ENCODE measurements at regions not wholly inside any gene's neighbourhood (a gene's known extent, or its start where the extent isn't known, plus 50 kb on each side); places are given as distances from the start of the nearest gene placed in this dataset.
"Not testable (repeated sequence)": the region's sequence is repeated elsewhere in the genome, so short reads cannot be mapped to it uniquely, and the experiment has no call there.

GRCh38 chr1:238439511-238439910, 548.8 kb upstream of the ZP4 start:
- no peaks in the 10 kb centered on the region for H3K27me3 Mint-ChIP-seq
- peaks cover 13% of the 10 kb centered on the region for H3K9me3 Mint-ChIP-seq
- H3K4me1 Mint-ChIP-seq = no peaks in the 10 kb centered on the region
- no peak overlapping the region for H3K27ac Mint-ChIP-seq
- no peaks in the 10 kb centered on the region for H3K36me3 Mint-ChIP-seq (ENCODE audit: low read depth)
- H3K4me3 Mint-ChIP-seq = no peak overlapping the region
- no peak for ATAC-seq (replicated peaks)

GRCh38 chr1:238438311-238439270, 547.9 kb upstream of the ZP4 start:
- no peaks in the 10 kb centered on the region for H3K4me1 Mint-ChIP-seq
- H3K4me3 Mint-ChIP-seq = no peak overlapping the region
- no peak for ATAC-seq (replicated peaks)
- no peaks in the 10 kb centered on the region for H3K36me3 Mint-ChIP-seq (ENCODE audit: low read depth)
- no peak overlapping the region for H3K27ac Mint-ChIP-seq
- H3K27me3 Mint-ChIP-seq = no peaks in the 10 kb centered on the region
- peaks cover 16% of the 10 kb centered on the region for H3K9me3 Mint-ChIP-seq

GRCh38 chr1:238429703-238430102, 539.0 kb upstream of the ZP4 start:
- not testable (repeated sequence) for H3K4me1 Mint-ChIP-seq; ATAC-seq (replicated peaks); H3K27me3 Mint-ChIP-seq; H3K4me3 Mint-ChIP-seq; H3K27ac Mint-ChIP-seq; H3K36me3 Mint-ChIP-seq (ENCODE audit: low read depth)
- peaks cover 21% of the 10 kb centered on the region for H3K9me3 Mint-ChIP-seq

DNA sequence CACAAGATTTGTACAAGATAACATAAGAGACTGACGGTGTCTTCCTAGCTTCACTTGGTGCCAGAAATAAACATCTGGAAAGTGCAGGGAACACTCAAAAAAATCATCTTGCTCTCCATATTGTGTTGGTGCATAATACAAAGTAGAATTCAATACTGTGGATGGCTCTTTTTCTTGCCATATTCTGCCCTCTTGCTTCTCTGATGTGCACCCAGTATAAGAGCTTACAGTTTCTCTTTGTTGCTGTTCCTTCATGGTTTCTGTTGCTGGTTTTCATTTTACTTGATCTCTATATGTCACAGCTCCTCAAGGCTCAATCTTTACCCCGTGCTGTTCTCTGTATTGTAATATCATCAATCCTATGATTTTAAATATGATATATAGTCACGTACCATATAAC, 528.5 kb upstream of the ZP4 start:
- no peak overlapping the region for H3K4me3 Mint-ChIP-seq
- H3K36me3 Mint-ChIP-seq (ENCODE audit: low read depth) = no peaks in the 10 kb centered on the region
- peaks cover 7% of the 10 kb centered on the region for H3K9me3 Mint-ChIP-seq
- H3K27me3 Mint-ChIP-seq = no peaks in the 10 kb centered on the region
- no peak overlapping the region for H3K27ac Mint-ChIP-seq
- H3K4me1 Mint-ChIP-seq = no peaks in the 10 kb centered on the region
- ATAC-seq (replicated peaks) = no peak

GRCh38 chr1:238409932-238410331, 519.2 kb upstream of the ZP4 start:
- Mint-ChIP-seq H3K4me1 (no peaks in the 10 kb centered on the region), H3K9me3 (peaks cover 9% of the 10 kb centered on the region), H3K27ac (no peak overlapping the region), H3K36me3 (ENCODE audit: low read depth) (no peaks in the 10 kb centered on the region), H3K4me3 (no peak overlapping the region), H3K27me3 (no peaks in the 10 kb centered on the region)
- ATAC-seq (replicated peaks) = no peak

GRCh38 chr1:238409191-238409850, 518.6 kb upstream of the ZP4 start:
- Mint-ChIP-seq H3K4me3 (no peak overlapping the region), H3K27me3 (no peaks in the 10 kb centered on the region), H3K9me3 (peaks cover 15% of the 10 kb centered on the region), H3K36me3 (ENCODE audit: low read depth) (no peaks in the 10 kb centered on the region), H3K27ac (no peak overlapping the region), H3K4me1 (no peaks in the 10 kb centered on the region)
- ATAC-seq (replicated peaks) = no peak

DNA sequence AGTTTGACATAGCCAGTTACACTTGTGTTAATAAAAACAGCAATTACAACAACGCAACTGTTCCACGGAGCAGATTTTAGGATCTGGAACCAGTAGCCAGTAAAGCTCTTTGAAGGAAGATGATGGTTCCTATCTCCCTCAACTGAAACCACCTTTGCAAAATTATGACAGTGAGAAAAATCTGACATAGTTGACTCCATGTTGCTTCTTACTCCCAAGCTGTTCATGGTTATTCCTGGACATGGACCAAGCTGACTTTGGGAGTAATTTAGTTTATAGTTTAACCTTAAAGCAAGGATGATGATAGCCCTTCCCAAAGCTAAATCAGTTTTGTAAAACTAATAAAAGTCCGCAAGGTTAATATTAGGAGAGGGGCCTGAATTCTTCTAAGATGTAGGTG, 518.0 kb upstream of the ZP4 start:
- no peak overlapping the region for H3K4me3 Mint-ChIP-seq
- H3K27me3 Mint-ChIP-seq = no peaks in the 10 kb centered on the region
- ATAC-seq (replicated peaks) = no peak
- peaks cover 15% of the 10 kb centered on the region for H3K9me3 Mint-ChIP-seq
- H3K36me3 Mint-ChIP-seq (ENCODE audit: low read depth) = no peaks in the 10 kb centered on the region
- no peaks in the 10 kb centered on the region for H3K4me1 Mint-ChIP-seq
- no peak overlapping the region for H3K27ac Mint-ChIP-seq

GRCh38 chr1:238406098-238406860, 515.6 kb upstream of the ZP4 start:
- Mint-ChIP-seq H3K36me3 (ENCODE audit: low read depth) (no peaks in the 10 kb centered on the region), H3K4me1 (no peaks in the 10 kb centered on the region), H3K27me3 (no peaks in the 10 kb centered on the region), H3K4me3 (no peak overlapping the region), H3K27ac (no peak overlapping the region), H3K9me3 (peaks cover 18% of the 10 kb centered on the region)
- no peak for ATAC-seq (replicated peaks)

DNA sequence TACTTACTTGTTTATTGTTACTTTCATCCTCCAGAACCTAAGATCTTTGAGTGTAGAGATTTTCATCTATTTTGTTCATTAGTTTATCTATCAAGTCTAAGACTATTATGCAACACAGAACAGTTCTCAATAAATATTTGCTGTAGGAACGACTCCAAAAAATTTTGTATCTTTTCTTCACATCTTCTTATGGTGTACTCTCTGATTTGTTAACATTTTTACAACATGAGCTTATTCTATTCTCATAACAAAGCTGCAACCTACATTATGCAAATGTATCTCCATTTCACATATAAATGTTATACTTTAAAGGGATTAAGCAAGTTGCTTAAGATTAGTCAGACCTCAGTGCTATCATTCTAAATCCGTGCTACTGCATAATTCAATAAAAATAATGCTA, 514.2 kb upstream of the ZP4 start:
- Mint-ChIP-seq H3K36me3 (ENCODE audit: low read depth) (no peaks in the 10 kb centered on the region), H3K4me1 (no peaks in the 10 kb centered on the region), H3K9me3 (peaks cover 18% of the 10 kb centered on the region), H3K27me3 (no peaks in the 10 kb centered on the region), H3K27ac (no peak overlapping the region), H3K4me3 (no peak overlapping the region)
- ATAC-seq (replicated peaks) = no peak

DNA sequence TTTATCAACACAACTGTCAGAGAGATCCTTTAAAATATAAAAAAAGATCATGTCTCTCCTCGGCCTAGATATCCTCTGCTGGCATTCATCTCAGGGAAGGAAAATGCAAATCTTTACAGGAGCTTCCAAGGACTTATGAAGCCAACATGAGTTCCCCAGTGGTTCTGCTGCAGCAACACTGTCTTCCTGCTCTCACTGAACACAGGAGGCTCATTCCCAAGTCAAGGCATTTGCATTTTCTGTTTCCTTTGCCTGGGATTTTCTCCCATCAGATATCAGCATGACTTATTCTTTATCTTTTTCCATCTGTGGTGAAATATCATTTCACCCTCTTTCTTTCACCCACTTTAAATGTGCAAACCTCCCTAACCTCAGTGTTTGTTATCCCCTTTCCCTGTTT, 513.8 kb upstream of the ZP4 start:
- Mint-ChIP-seq H3K9me3 (peaks cover 21% of the 10 kb centered on the region), H3K27ac (no peak overlapping the region), H3K27me3 (no peaks in the 10 kb centered on the region), H3K4me3 (no peak overlapping the region), H3K4me1 (no peaks in the 10 kb centered on the region), H3K36me3 (ENCODE audit: low read depth) (no peaks in the 10 kb centered on the region)
- no peak for ATAC-seq (replicated peaks)

DNA sequence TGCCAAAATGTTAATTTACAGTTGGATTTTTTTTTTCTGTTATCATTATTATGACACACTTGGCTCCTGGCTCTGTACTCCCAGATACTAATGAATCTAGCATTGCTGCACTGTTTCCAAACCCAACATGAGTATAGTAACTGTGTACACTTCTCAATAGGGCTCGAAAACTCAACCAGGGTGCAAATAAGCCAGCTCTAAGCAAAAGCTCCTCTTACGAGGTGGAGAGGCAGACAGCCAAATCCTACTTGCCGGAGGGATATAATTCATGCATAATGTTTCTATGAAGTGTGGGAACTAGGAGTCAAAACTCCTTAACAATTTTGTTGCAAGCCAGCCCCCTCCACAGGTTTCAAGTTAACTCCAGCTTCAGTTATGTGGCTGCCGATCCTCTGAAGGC, 510.4 kb upstream of the ZP4 start:
- no peak overlapping the region for H3K4me3 Mint-ChIP-seq
- H3K9me3 Mint-ChIP-seq = peaks cover 18% of the 10 kb centered on the region
- no peak for ATAC-seq (replicated peaks)
- no peaks in the 10 kb centered on the region for H3K36me3 Mint-ChIP-seq (ENCODE audit: low read depth)
- H3K4me1 Mint-ChIP-seq = no peaks in the 10 kb centered on the region
- no peak overlapping the region for H3K27ac Mint-ChIP-seq
- no peaks in the 10 kb centered on the region for H3K27me3 Mint-ChIP-seq

DNA sequence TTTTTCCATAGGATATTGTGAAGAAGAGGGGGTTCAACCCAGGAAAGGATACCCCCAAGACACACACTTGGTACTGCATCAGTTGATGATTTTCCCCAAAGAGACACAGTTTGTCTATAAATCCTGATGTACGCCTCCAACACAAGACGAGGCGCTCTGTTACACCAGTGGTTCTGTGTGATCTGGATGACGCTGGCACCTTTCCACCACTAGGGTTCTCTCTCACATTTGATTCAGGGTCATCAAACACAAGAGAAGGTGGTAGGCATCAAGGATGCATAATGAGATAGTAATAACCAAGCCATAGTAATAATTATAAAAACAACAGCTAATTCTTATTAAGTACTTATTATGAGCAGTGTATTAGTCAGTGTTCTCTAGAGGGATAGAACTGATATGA, 508.8 kb upstream of the ZP4 start:
- ATAC-seq (replicated peaks) = no peak
- H3K27me3 Mint-ChIP-seq = no peaks in the 10 kb centered on the region
- H3K4me1 Mint-ChIP-seq = no peaks in the 10 kb centered on the region
- no peak overlapping the region for H3K27ac Mint-ChIP-seq
- H3K9me3 Mint-ChIP-seq = peaks cover 13% of the 10 kb centered on the region
- H3K36me3 Mint-ChIP-seq (ENCODE audit: low read depth) = no peaks in the 10 kb centered on the region
- H3K4me3 Mint-ChIP-seq = no peak overlapping the region

- H3K4me3 Mint-ChIP-seq = no peak overlapping the region
- ATAC-seq (replicated peaks) = no peak
- H3K27me3 Mint-ChIP-seq = no peaks in the 10 kb centered on the region
- H3K9me3 Mint-ChIP-seq = peaks cover 9% of the 10 kb centered on the region
- no peak overlapping the region for H3K27ac Mint-ChIP-seq
- H3K36me3 Mint-ChIP-seq (ENCODE audit: low read depth) = no peaks in the 10 kb centered on the region
- no peaks in the 10 kb centered on the region for H3K4me1 Mint-ChIP-seq
These were observed 505.4 kb upstream of the ZP4 start for GRCh38 chr1:238396140-238396539.

GRCh38 chr1:238384381-238384780, 493.7 kb upstream of the ZP4 start:
- Mint-ChIP-seq H3K4me1 (no peaks in the 10 kb centered on the region), H3K36me3 (ENCODE audit: low read depth) (no peaks in the 10 kb centered on the region), H3K27ac (no peak overlapping the region), H3K9me3 (peaks cover 3% of the 10 kb centered on the region), H3K27me3 (no peaks in the 10 kb centered on the region), H3K4me3 (no peak overlapping the region)
- ATAC-seq (replicated peaks) = no peak

GRCh38 chr1:238380167-238380566, 489.4 kb upstream of the ZP4 start:
- H3K36me3 Mint-ChIP-seq (ENCODE audit: low read depth) = no peaks in the 10 kb centered on the region
- H3K4me1 Mint-ChIP-seq = no peaks in the 10 kb centered on the region
- peaks cover 7% of the 10 kb centered on the region for H3K9me3 Mint-ChIP-seq
- no peaks in the 10 kb centered on the region for H3K27me3 Mint-ChIP-seq
- no peak for ATAC-seq (replicated peaks)
- no peak overlapping the region for H3K27ac Mint-ChIP-seq
- no peak overlapping the region for H3K4me3 Mint-ChIP-seq
